Calu3 (cell line): ENCODE measurements at regions not wholly inside any gene's neighbourhood (a gene's known extent, or its start where the extent isn't known, plus 50 kb on each side); places are given as distances from the start of the nearest gene placed in this dataset.

Experiments
- BruUV-seq: library from RNA; stranded (reverse); fragments of 400-500 nt; replicated peaks from 2 replicates; lab custom pipeline; 2021; lab: Mats Ljungman, UMichigan
- CTCF ChIA-PET: fragments of 300-600 bp; sonication (Branson Sonifier 250); formaldehyde crosslinking; loops from one replicate; lab custom pipeline; 2022; ENCODE audit warnings: antibody characterized with exemption; lab: Charles Lee
- DNase-seq: peaks from one replicate; pipeline ENCODE4 v3.0.0; 2022
- H3K27ac Mint-ChIP-seq: one replicate; pipeline ENCODE4 v1.8.0; 2022; ENCODE audit warnings: mixed read lengths; ENCODE audit not compliant: unreplicated experiment
- H3K27me3 Mint-ChIP-seq: one replicate; pipeline ENCODE4 v1.8.0; 2022; ENCODE audit warnings: mixed read lengths; ENCODE audit not compliant: unreplicated experiment
- H3K36me3 Mint-ChIP-seq: one replicate; pipeline ENCODE4 v1.8.0; 2022; ENCODE audit warnings: mild to moderate bottlenecking, moderate library complexity, mixed read lengths; ENCODE audit not compliant: insufficient read depth, unreplicated experiment
- H3K4me1 Mint-ChIP-seq: one replicate; pipeline ENCODE4 v1.8.0; 2022; ENCODE audit warnings: mild to moderate bottlenecking, low read depth, mixed read lengths; ENCODE audit not compliant: unreplicated experiment
- H3K4me3 Mint-ChIP-seq: one replicate; pipeline ENCODE4 v1.8.0; 2022; ENCODE audit warnings: mild to moderate bottlenecking, low read depth, moderate library complexity, mixed read lengths; ENCODE audit not compliant: unreplicated experiment
- H3K9me3 Mint-ChIP-seq: one replicate; pipeline ENCODE4 v1.8.0; 2022; ENCODE audit warnings: low read depth, mixed read lengths; ENCODE audit not compliant: unreplicated experiment
- CTCF ChIP-seq: fragments of 200-600 bp; IDR thresholded peaks from one replicate; pipeline ENCODE4 v1.8.0; 2022; ENCODE audit warnings: antibody characterized with exemption; ENCODE audit not compliant: unreplicated experiment
- intact Hi-C: fragments of 100-400 bp; cut with micrococcal nuclease; formaldehyde crosslinking; loops from one replicate; pipeline ENCODE4 v1.10.0; 2022; ENCODE audit not compliant: unreplicated experiment

DNA sequence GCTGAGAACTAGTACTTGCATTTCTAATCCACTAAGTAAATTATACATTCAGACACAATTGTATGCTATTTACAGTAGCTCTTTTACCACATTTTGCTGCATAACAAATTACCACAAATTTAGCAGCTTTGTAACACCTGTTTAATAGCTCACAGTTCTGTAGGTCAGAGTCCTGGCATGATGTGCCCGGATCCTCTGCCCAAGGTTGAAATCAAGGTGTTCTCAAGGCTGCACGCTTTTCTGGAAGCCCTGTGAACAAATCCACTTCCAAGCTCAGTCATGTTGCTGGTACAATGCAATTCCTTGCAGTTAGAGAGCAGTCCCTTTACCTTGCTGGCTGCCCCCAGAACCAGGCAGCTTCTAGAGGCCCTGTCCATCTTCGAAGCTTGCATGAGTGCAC, 716.0 kb downstream of the HACE1 start:
- H3K4me3 Mint-ChIP-seq: no peak overlapping the region
- no peaks in the 10 kb centered on the region for H3K4me1 Mint-ChIP-seq
- DNase-seq: no peak
- H3K27ac Mint-ChIP-seq: no peak overlapping the region
- H3K27me3 Mint-ChIP-seq: no peaks in the 10 kb centered on the region
- TF ChIP-seq CTCF: no peak
- no TSS peak for BruUV-seq
- intact Hi-C loops: no loop called here
- peaks cover 3% of the 10 kb centered on the region for H3K9me3 Mint-ChIP-seq
- H3K36me3 Mint-ChIP-seq: no peaks in the 10 kb centered on the region
- CTCF ChIA-PET: no interaction called here

DNA sequence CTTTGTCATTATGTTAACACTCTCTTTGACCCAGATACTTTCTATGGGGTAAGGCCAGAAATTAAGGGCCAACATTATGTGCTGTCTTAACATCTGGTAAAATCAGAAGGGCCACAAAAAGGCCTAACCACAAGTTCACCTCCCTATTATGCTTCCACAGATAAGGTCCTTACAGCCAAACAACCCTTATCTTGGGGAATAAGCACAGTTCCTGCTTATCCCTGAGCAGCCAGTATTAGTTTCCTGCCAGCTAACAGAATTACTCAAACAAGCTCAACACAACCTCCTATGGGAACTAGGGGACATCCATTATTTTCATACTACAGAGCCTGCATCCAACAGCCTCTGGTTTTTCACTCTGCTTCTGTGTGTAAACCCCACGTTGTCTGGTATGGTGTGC, 724.8 kb downstream of the HACE1 start:
- DNase-seq: no peak
- Mint-ChIP-seq H3K27ac (no peak overlapping the region), H3K36me3 (no peaks in the 10 kb centered on the region), H3K9me3 (peaks cover 8% of the 10 kb centered on the region), H3K27me3 (no peaks in the 10 kb centered on the region), H3K4me3 (no peak overlapping the region), H3K4me1 (no peaks in the 10 kb centered on the region)
- CTCF ChIA-PET: interaction anchor here (0.7 kb wide), 1 partner anchor 586 kb away, joined by 3 read pairs; no protein-coding TSS in a partner anchor
- intact Hi-C loops: no loop called here
- TF ChIP-seq CTCF: no peak
- no TSS peak for BruUV-seq

GRCh38 chr6:104130343-104130742, 729.4 kb downstream of the HACE1 start:
- no peak overlapping the region for H3K27ac Mint-ChIP-seq
- no peaks in the 10 kb centered on the region for H3K9me3 Mint-ChIP-seq
- intact Hi-C loops: no loop called here
- CTCF ChIA-PET: no interaction called here
- H3K36me3 Mint-ChIP-seq: no peaks in the 10 kb centered on the region
- no peaks in the 10 kb centered on the region for H3K4me1 Mint-ChIP-seq
- no peak for DNase-seq
- no peak for TF ChIP-seq CTCF
- no TSS peak for BruUV-seq
- H3K4me3 Mint-ChIP-seq: no peak overlapping the region
- no peaks in the 10 kb centered on the region for H3K27me3 Mint-ChIP-seq

GRCh38 chr6:104126315-104127005, 733.3 kb downstream of the HACE1 start:
- no peak for TF ChIP-seq CTCF
- Mint-ChIP-seq H3K36me3 (no peaks in the 10 kb centered on the region), H3K27me3 (no peaks in the 10 kb centered on the region), H3K4me3 (no peak overlapping the region), H3K4me1 (no peaks in the 10 kb centered on the region), H3K9me3 (peaks cover 8% of the 10 kb centered on the region), H3K27ac (no peak overlapping the region)
- BruUV-seq: no TSS peak
- intact Hi-C loops: no loop called here
- no peak for DNase-seq
- CTCF ChIA-PET: no interaction called here
